T-helper 1 cell treated with Interleukin-12 subunit alpha and Interleukin-12 subunit beta and Interleukin-4 antibody, amounts not matched to agents 30 ng/mL and 1 ng/mL, for 36 hours (primary cell): ENCODE measurements at regions not wholly inside any gene's neighbourhood (a gene's known extent, or its start where the extent isn't known, plus 50 kb on each side); places are given as distances from the start of the nearest gene placed in this dataset.

ENCODE experiments used
- intact Hi-C: fragments of 100-400 bp; cut with micrococcal nuclease; formaldehyde crosslinking; loops from one replicate; pipeline ENCODE4 v1.15.1; 2024

GRCh38 chr3:154976072-154976983 lies 103.8 kb upstream of the MME start:
- intact Hi-C loops: no loop called here

- intact Hi-C loops: no loop called here
These were observed 106.3 kb upstream of the MME start for GRCh38 chr3:154973851-154974250.

GRCh38 chr3:154972951-154973350 lies 107.2 kb upstream of the MME start:
- intact Hi-C loops: no loop called here

DNA sequence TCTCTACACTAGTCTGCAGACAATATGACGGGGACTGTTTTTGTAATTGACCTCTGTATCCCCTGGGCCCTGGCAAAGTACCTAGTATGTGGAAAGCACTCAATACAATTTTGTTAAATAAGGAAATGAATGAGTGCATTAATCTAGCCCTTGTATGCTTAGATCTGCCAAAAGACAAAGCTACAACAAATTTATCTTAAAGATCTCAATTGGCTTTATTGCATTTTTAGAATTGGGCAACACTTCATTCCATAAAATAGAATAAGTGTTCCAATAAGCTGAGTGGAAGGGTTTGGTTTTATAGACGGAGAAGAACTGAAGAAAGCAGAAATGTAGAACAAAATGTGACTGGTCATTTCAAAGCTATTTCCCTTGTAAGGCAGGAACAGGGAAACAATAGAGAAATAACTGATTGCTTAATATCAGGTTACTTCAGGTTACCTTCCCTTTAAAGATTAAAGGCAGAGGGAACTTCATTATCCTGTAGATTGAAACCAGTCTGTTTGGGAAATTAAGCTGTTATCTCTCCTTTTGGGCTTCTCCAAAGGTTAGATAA lies 108.3 kb upstream of the MME start:
- intact Hi-C loops: no loop called here

DNA sequence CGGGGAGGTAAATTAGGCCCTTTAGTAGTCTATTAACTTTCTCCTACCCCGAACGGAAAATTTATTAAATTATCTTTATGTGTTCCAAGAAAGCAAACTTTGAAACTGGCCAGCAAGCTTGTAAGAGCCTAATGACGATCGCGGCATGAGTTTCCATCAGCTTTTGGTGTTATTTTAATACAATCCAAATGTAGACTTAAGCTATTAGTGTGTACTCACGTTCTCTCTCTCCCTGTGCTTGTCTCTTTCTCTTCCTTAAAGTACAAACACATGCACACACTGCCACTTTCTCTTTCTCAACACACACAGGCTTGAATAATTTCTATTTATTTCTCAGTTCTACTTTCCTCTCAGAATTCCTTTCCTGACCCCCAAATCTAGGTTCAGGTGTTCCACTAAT lies 108.8 kb upstream of the MME start:
- intact Hi-C loops: no loop called here

GRCh38 chr3:154970797-154971196 lies 109.3 kb upstream of the MME start:
- intact Hi-C loops: no loop called here

DNA sequence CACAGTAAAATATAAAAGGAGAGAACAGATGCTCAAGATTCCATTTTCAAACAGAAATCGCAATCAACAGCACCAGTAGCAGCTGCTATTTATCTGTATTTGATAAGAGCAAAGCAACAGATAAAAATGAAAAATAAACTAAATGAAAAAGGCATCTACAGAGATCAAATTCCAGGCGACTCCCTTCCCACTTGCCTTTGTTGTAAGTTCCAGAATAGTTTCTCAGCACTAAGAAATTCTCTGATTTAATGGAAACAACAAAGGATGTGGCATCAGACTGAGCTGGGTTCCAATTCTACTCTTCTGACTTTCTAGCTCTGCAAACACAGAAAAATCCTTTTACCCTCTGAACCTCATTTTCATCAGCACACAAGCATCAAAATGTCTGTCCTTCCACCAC lies 110.8 kb upstream of the MME start:
- intact Hi-C loops: no loop called here

- intact Hi-C loops: no loop called here
These were observed 113.0 kb upstream of the MME start for GRCh38 chr3:154967090-154967489.

DNA sequence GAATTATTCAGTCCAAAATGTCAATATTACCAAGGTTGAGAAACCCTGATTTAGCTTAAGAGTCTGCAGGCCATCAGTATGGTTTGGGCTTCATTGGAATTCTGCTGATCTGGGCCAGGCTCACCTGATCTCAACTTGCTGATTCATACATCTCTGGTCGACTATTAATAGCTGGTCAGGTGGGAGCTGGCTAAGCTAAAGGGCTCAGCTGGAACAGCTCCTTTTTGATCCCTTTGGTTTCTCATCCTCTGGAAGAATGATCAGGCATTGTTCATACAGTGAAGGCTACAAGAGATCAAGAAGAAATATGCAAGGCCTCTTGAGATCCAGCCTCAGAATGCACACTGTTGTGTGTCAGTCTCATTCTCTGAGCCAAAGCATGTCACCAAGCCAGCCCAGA lies 123.3 kb upstream of the MME start:
- intact Hi-C loops: no loop called here

DNA sequence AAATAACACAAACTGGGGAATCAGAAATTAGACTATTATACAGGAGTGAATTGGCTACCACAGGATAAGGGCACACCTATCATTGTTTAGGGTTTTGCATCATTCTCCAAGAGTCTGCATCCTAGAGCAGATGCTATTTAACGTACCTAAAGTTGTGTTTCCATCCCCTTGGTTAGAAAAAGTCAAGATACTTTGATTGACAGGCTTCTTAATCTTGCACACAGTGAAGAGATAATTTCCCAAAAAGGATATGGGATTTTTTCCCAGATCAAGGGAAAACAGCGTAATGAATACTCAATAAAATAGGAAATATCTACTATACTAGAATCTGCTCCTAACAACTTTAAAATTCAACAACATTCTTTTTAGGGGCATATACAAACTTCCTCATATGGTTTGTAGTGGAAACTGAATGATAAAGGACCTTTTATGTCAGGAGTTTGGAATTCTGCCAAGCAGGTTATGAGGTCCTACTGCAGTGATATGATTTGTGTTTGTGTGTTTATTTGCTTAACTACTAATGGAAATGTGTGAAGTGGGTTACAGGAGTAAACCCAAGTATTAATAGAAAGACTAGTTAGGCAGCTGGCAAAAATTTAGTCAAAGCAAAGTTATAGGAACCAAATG lies 124.1 kb upstream of the MME start:
- intact Hi-C loops: no loop called here

- intact Hi-C loops: no loop called here
These were observed 125.4 kb upstream of the MME start for GRCh38 chr3:154954757-154955156.

- intact Hi-C loops: no loop called here
These were observed 126.6 kb upstream of the MME start for GRCh38 chr3:154953538-154953937.

- intact Hi-C loops: no loop called here
These were observed 127.6 kb upstream of the MME start for GRCh38 chr3:154952553-154952952.

DNA sequence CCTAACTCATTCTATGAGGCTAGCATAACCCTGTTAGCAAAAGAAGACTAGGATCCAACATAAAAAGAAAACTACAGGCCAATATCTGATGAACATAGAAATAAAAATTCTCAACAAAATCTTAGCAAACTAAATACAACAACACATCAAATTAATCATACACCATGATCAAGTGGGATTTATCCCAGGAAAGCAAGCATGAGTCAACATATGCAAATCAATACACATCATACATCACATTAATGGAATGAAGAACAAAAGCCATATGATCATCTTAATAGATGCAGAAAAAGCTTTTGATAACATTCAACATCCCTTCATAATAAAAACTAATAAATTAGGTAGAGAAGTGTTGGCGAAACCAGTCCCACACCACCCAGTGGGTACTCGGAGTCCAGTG lies 136.1 kb upstream of the MME start:
- intact Hi-C loops: no loop called here

GRCh38 chr3:154942827-154943226 lies 137.3 kb upstream of the MME start:
- intact Hi-C loops: no loop called here

GRCh38 chr3:154936196-154936595 lies 143.9 kb upstream of the MME start:
- intact Hi-C loops: no loop called here

DNA sequence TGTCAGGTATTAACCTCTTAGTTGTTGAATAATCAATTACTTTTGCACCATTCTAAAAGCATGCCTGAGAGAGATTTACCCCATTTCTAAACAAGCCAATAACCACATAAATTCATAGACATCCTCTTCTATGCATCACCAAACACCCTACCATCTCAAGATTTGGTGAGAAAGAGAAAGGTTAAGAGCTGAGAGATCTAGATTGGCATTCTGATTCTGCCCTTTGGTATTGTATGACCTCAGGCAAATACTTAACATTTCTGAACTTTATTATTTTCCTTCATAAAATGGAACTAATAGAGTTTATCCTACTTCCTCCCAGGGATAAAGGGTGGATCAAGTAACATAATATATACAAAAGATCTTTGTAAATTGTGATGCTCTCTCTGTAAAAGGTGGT lies 146.5 kb upstream of the MME start:
- intact Hi-C loops: no loop called here

GRCh38 chr3:154932633-154933032 lies 147.5 kb upstream of the MME start:
- intact Hi-C loops: no loop called here

DNA sequence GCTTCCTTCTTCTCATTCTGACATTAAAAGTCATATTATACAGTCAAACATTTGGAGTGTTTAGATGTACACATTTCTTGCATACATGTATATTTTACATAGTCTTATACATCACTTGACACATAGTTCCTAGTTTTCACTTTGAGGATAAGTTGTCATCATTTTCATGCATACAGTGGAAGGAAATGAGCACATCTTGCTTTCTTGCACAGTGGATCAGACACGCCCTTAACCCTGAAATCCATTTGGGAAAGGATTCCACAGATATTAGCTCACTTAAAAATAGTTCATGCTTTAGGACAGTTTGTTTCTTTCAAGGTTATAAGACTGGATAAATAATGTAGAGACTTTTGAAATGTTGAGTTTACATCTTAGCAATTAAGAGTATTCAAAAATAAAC lies 148.6 kb upstream of the MME start:
- intact Hi-C loops: no loop called here

GRCh38 chr3:154926721-154927120 lies 153.4 kb upstream of the MME start:
- intact Hi-C loops: no loop called here

GRCh38 chr3:154921351-154921750 lies 158.8 kb upstream of the MME start:
- intact Hi-C loops: no loop called here

GRCh38 chr3:154919226-154919625 lies 160.9 kb upstream of the MME start:
- intact Hi-C loops: no loop called here

DNA sequence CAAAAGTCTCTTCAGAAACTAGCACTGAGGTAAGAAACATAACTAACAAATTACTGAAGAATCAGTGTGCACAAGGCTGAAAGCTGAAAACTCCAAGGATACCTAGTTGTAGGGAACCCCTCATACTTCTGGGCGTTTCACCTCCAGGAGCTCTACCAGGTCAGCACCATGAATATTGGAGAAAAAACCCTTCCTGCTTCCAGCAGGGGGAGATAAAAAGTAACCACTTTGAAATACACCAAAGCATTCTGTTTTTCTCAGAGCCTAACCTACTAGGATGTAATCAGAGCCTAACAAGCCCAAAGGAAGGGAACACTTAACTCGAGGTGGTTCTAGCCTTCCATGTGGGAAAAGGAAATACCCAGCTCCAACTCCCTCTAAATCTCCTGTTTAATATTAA lies 175.8 kb upstream of the MME start:
- intact Hi-C loops: no loop called here
